C4-2B (cell line): ENCODE measurements at regions not wholly inside any gene's neighbourhood (a gene's known extent, or its start where the extent isn't known, plus 50 kb on each side); places are given as distances from the start of the nearest gene placed in this dataset.

Source experiments
- H3K27ac ChIP-seq: fragments of 450-650 bp; 2 replicates; pipeline ENCODE4 v1.5.1; 2017
- CTCF ChIP-seq: fragments of 450-650 bp; conservative IDR thresholded peaks from 2 replicates; pipeline ENCODE4 v1.5.1; 2017; ENCODE audit warnings: mild to moderate bottlenecking
- ZFX ChIP-seq: fragments of 450-650 bp; IDR thresholded peaks from 2 replicates; pipeline ENCODE4 v1.6.1; 2017

GRCh38 chr4:158997660-158998349, 105.1 kb upstream of the RAPGEF2 start:
- TF ChIP-seq ZFX (no peak), CTCF (no peak)
- H3K27ac ChIP-seq: no peak overlapping the region; the same call in 1 of the 2 replicates

- H3K27ac ChIP-seq: no peak overlapping the region
- TF ChIP-seq CTCF: no peak
- TF ChIP-seq ZFX: no peak
Observed at GRCh38 chr4:158998624-158999023, 104.3 kb upstream of the RAPGEF2 start.

- no peak overlapping the region for H3K27ac ChIP-seq
- TF ChIP-seq CTCF: no peak
- TF ChIP-seq ZFX: no peak
Observed at GRCh38 chr4:158999166-158999682, 103.7 kb upstream of the RAPGEF2 start.

GRCh38 chr4:158999849-159000248, 103.0 kb upstream of the RAPGEF2 start:
- TF ChIP-seq CTCF (no peak), ZFX (no peak)

GRCh38 chr4:159002950-159003349, 99.9 kb upstream of the RAPGEF2 start:
- no peak overlapping the region for H3K27ac ChIP-seq
- TF ChIP-seq ZFX (no peak), CTCF (no peak)

More at GRCh38 chr4:158999849-159000248, 103.0 kb upstream of the RAPGEF2 start:
- no peak overlapping the region for H3K27ac ChIP-seq

- H3K27ac ChIP-seq: no peak overlapping the region
- TF ChIP-seq CTCF (no peak), ZFX (no peak)
Observed at GRCh38 chr4:159003420-159004253, 99.2 kb upstream of the RAPGEF2 start.

GRCh38 chr4:159006202-159006601, 96.7 kb upstream of the RAPGEF2 start:
- TF ChIP-seq ZFX: no peak
- no peak for TF ChIP-seq CTCF
- no peak overlapping the region for H3K27ac ChIP-seq
